A673 (cell line): ENCODE measurements at regions not wholly inside any gene's neighbourhood (a gene's known extent, or its start where the extent isn't known, plus 50 kb on each side); places are given as distances from the start of the nearest gene placed in this dataset.

Source experiments
- BruUV-seq: library from RNA; stranded (reverse); fragments of 400-500 nt; replicated peaks from 2 replicates; lab custom pipeline; 2021; lab: Mats Ljungman, UMichigan
- CTCF ChIA-PET: fragments of 300-600 bp; sonication (Branson Sonifier 250); formaldehyde crosslinking; loops from one replicate; lab custom pipeline; 2022; ENCODE audit warnings: antibody characterized with exemption; lab: Charles Lee
- POLR2A ChIA-PET: fragments of 300-600 bp; sonication (Branson Sonifier 250); formaldehyde crosslinking; loops from one replicate; lab custom pipeline; 2022; ENCODE audit warnings: antibody characterized with exemption; ENCODE audit not compliant: low non-redundant PET; lab: Charles Lee
- DNase-seq: peaks from one replicate; pipeline ENCODE4 v3.0.0-alpha.2; 2015; ENCODE audit warnings: low spot score
- H3K27ac ChIP-seq: fragments of 200-600 bp; sonication (generic); 2 replicates; pipeline ENCODE4 v1.5.1; 2016; ENCODE audit warnings: mixed run types, low read depth, mild to moderate bottlenecking, mixed read lengths, antibody characterized with exemption, low read length; ENCODE audit not compliant: poor library complexity, severe bottlenecking
- H3K27me3 ChIP-seq: fragments of 200-600 bp; sonication (generic); replicated peaks from 2 replicates; pipeline ENCODE4 v1.6.1; 2017; ENCODE audit warnings: mixed run types, low read depth, mild to moderate bottlenecking, mixed read lengths, antibody characterized with exemption, low read length; ENCODE audit not compliant: insufficient read depth, poor library complexity
- H3K36me3 ChIP-seq: fragments of 200-600 bp; sonication (generic); 2 replicates; pipeline ENCODE4 v1.6.1; 2016; ENCODE audit warnings: mixed run types, mild to moderate bottlenecking, mixed read lengths, antibody characterized with exemption, low read length; ENCODE audit not compliant: insufficient read depth, poor library complexity, severe bottlenecking
- H3K4me1 ChIP-seq: fragments of 200-600 bp; sonication (generic); 2 replicates; pipeline ENCODE4 v1.6.1; 2017; ENCODE audit warnings: mixed run types, mild to moderate bottlenecking, mixed read lengths, antibody characterized with exemption, low read length; ENCODE audit not compliant: insufficient read depth, poor library complexity, severe bottlenecking
- H3K4me3 ChIP-seq: fragments of 200-600 bp; sonication (generic); 2 replicates; pipeline ENCODE4 v1.5.1; 2016; ENCODE audit warnings: low read depth, mixed run types, mild to moderate bottlenecking, mixed read lengths, low read length; ENCODE audit not compliant: poor library complexity, severe bottlenecking
- H3K9me3 ChIP-seq: fragments of 200-600 bp; sonication (generic); 2 replicates; pipeline ENCODE4 v1.6.1; 2016; ENCODE audit warnings: mixed run types, low read depth, mild to moderate bottlenecking, mixed read lengths, antibody characterized with exemption, low read length; ENCODE audit not compliant: poor library complexity, severe bottlenecking
- EZH2 ChIP-seq: fragments of 200-600 bp; sonication (generic); IDR thresholded peaks from 2 replicates; pipeline ENCODE4 v1.6.1; 2017; ENCODE audit warnings: borderline replicate concordance, low read depth, mild to moderate bottlenecking, mixed read lengths, antibody characterized with exemption, low read length; ENCODE audit not compliant: poor library complexity, severe bottlenecking
- intact Hi-C: fragments of 100-400 bp; cut with micrococcal nuclease; formaldehyde crosslinking; loops from one replicate; pipeline ENCODE4 v1.10.0; 2022; ENCODE audit not compliant: unreplicated experiment
- TF ChIP-seq, protein P1 (sequence below): fragments of 300-800, 200-600 bp; sonication (generic); conservative IDR thresholded peaks from 2 replicates; pipeline ENCODE4 v1.5.1; 2017; ENCODE audit warnings: low read depth, mild to moderate bottlenecking, antibody characterized with exemption, low read length, moderate library complexity, mixed read lengths

GRCh38 chr18:2168022-2168421 lies 403.3 kb downstream of the METTL4 start:
- Histone ChIP-seq H3K9me3 (no peaks in the 10 kb centered on the region), H3K4me1 (no peaks in the 10 kb centered on the region), H3K27me3 (peaks cover 15% of the 10 kb centered on the region), H3K4me3 (no peak overlapping the region), H3K36me3 (no peaks in the 10 kb centered on the region), H3K27ac (no peak overlapping the region)
- CTCF ChIA-PET = no interaction called here
- intact Hi-C loops = no loop called here
- TF ChIP-seq EZH2 = no peak
- TF ChIP-seq, protein P1, sequence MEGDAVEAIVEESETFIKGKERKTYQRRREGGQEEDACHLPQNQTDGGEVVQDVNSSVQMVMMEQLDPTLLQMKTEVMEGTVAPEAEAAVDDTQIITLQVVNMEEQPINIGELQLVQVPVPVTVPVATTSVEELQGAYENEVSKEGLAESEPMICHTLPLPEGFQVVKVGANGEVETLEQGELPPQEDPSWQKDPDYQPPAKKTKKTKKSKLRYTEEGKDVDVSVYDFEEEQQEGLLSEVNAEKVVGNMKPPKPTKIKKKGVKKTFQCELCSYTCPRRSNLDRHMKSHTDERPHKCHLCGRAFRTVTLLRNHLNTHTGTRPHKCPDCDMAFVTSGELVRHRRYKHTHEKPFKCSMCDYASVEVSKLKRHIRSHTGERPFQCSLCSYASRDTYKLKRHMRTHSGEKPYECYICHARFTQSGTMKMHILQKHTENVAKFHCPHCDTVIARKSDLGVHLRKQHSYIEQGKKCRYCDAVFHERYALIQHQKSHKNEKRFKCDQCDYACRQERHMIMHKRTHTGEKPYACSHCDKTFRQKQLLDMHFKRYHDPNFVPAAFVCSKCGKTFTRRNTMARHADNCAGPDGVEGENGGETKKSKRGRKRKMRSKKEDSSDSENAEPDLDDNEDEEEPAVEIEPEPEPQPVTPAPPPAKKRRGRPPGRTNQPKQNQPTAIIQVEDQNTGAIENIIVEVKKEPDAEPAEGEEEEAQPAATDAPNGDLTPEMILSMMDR = no peak
- BruUV-seq = no TSS peak
- DNase-seq = no peak
- POLR2A ChIA-PET = no interaction called here

DNA sequence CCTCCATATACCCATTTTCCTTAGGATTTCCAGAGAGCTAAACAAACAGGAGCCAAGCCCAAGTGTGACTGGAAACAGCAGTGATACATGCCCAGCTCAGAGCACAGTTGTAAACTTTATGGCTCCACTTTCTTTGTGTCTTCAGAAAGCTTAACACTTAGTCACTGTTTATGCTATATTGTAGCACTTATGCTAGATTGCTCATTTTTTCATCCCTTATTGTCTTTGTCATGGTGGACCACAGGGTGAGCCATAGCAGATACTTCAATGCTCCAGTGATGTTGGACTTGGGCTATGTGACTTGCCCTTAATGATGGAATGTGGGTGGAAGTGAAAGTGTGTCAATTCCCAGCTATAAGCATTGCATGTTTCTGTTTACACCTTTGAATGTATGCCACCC lies 401.6 kb downstream of the METTL4 start:
- H3K9me3 ChIP-seq = no peaks in the 10 kb centered on the region
- ChIA-PET CTCF (no interaction called here), POLR2A (no interaction called here)
- no peak for TF ChIP-seq EZH2
- TF ChIP-seq, protein P1 = no peak
- no peak overlapping the region for H3K4me3 ChIP-seq
- no peaks in the 10 kb centered on the region for H3K36me3 ChIP-seq
- H3K27me3 ChIP-seq = peaks cover 24% of the 10 kb centered on the region
- intact Hi-C loops = no loop called here
- H3K27ac ChIP-seq = no peak overlapping the region
- BruUV-seq = no TSS peak
- no peak for DNase-seq
- no peaks in the 10 kb centered on the region for H3K4me1 ChIP-seq

DNA sequence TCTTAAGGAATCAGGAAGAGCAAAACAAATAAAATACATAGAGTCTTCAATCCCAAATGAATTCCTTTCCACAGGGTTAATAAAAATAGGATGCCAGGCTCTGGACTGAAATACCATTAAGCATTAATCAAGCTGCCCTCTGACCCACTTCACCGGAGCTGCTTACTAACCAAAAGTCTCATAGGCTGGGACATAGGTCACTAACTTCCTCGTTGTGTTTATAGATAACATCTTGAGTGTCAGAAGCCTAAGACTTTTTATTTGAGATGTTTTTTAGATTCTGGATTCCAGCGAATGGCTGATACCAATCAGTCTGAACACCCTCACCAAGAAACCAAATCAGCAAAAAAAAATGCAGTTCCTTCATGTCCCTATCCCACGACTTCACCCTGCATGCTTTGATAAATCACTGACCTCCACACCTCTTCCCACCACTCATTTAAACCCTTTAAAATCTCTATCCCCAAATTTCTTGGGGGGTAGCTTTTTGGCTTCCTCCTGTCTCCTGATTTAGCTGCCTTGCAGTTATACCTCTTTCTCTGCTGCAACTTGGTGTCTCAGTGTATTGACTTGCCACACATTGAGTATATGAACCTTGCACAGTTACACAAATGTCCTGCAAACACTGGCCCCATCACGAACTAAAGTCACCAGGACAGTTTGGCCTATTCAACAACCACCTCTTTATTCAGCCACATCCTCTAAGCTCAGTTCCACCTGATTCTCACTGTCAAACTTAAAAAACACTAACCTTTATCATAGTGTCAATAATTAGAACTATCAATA lies 399.3 kb downstream of the METTL4 start:
- no TSS peak for BruUV-seq
- no peak overlapping the region for H3K4me3 ChIP-seq
- intact Hi-C loops = no loop called here

More for the DNA sequence above, 399.3 kb downstream of the METTL4 start:
- Histone ChIP-seq H3K27ac (no peak overlapping the region), H3K27me3 (peaks cover 32% of the 10 kb centered on the region), H3K4me1 (no peaks in the 10 kb centered on the region), H3K36me3 (no peaks in the 10 kb centered on the region), H3K9me3 (no peaks in the 10 kb centered on the region)
- no peak for DNase-seq
- POLR2A ChIA-PET = interaction anchor here (0.6 kb wide), 1 partner anchor 1975 kb away, joined by 4 read pairs; no protein-coding TSS in a partner anchor
- CTCF ChIA-PET = no interaction called here
- TF ChIP-seq, protein P1 = no peak
- no peak for TF ChIP-seq EZH2
